Neuronal stem cell (in vitro differentiated cells): ENCODE measurements at regions not wholly inside any gene's neighbourhood (a gene's known extent, or its start where the extent isn't known, plus 50 kb on each side); places are given as distances from the start of the nearest gene placed in this dataset.
A peak's percentile ranks its signal among the peaks of the same experiment; 100 is the strongest.

Source experiments
- DNase-seq: peaks from one replicate; pipeline ENCODE4 v3.0.0-alpha.2; 2013; ENCODE audit warnings: low spot score
- H2AFZ ChIP-seq: one replicate; pipeline ENCODE4 v1.6.1; 2013; ENCODE audit warnings: mild to moderate bottlenecking, low read length, inconsistent platforms
- H2AK5ac ChIP-seq: 2 replicates; pipeline ENCODE4 v1.6.1; 2013; ENCODE audit warnings: low read depth, mild to moderate bottlenecking, inconsistent platforms, low read length, moderate library complexity, mixed read lengths
- H2BK120ac ChIP-seq: 2 replicates; pipeline ENCODE4 v1.6.1; 2013; ENCODE audit warnings: low read depth, mild to moderate bottlenecking, inconsistent platforms, low read length, moderate library complexity, mixed read lengths
- H2BK12ac ChIP-seq: one replicate; pipeline ENCODE4 v1.6.1; 2013; ENCODE audit warnings: low read length, inconsistent platforms
- H2BK15ac ChIP-seq: 2 replicates; pipeline ENCODE4 v1.6.1; 2013; ENCODE audit warnings: mild to moderate bottlenecking, low read length, inconsistent platforms, mixed read lengths
- H2BK5ac ChIP-seq: one replicate; pipeline ENCODE4 v1.6.1; 2013; ENCODE audit warnings: inconsistent platforms, mild to moderate bottlenecking, low read length, moderate library complexity
- H3K14ac ChIP-seq: one replicate; pipeline ENCODE4 v1.6.1; 2013; ENCODE audit warnings: low read length, inconsistent platforms
- H3K18ac ChIP-seq: 2 replicates; pipeline ENCODE4 v1.6.1; 2013; ENCODE audit warnings: low read length, inconsistent platforms
- H3K23ac ChIP-seq: 2 replicates; pipeline ENCODE4 v1.6.1; 2013; ENCODE audit warnings: low read depth, mild to moderate bottlenecking, mixed read lengths, low read length, inconsistent platforms; ENCODE audit not compliant: poor library complexity
- H3K27ac ChIP-seq: replicated peaks from 3 replicates; pipeline ENCODE4 v1.5.1; 2013; ENCODE audit warnings: low read length, inconsistent platforms
- H3K27me3 ChIP-seq, 3 experiments: 2 replicates each; pipeline ENCODE4 v1.6.1; 2013; ENCODE audit warnings: low read length in 3 of 3, mild to moderate bottlenecking in 2 of 3, inconsistent platforms in 1 of 3, low read depth in 1 of 3, mixed read lengths in 1 of 3, moderate library complexity in 1 of 3; ENCODE audit not compliant: control insufficient read depth in 3 of 3, insufficient read depth in 3 of 3
- H3K36me3 ChIP-seq, 2 donors: replicated peaks in 1 of 2; 2 replicates each; pipeline ENCODE4 v1.6.1; 2013; ENCODE audit warnings: low read length in 2 of 2; ENCODE audit not compliant: control insufficient read depth in 2 of 2, insufficient read depth in 2 of 2
- H3K4ac ChIP-seq: 2 replicates; pipeline ENCODE4 v1.6.1; 2013; ENCODE audit warnings: inconsistent platforms, mild to moderate bottlenecking, low read length, moderate library complexity
- H3K4me1 ChIP-seq, 2 donors: 1 replicate in 1 of 2; 2 replicates in 1 of 2; pipeline ENCODE4 v1.6.1; 2013; ENCODE audit warnings: low read length in 2 of 2, low read depth in 1 of 2; ENCODE audit not compliant: control insufficient read depth in 2 of 2, insufficient read depth in 1 of 2
- H3K4me2 ChIP-seq: one replicate; pipeline ENCODE4 v1.6.1; 2013; ENCODE audit warnings: mild to moderate bottlenecking, low read length, inconsistent platforms; ENCODE audit not compliant: insufficient read depth, poor library complexity, severe bottlenecking
- H3K4me3 ChIP-seq, 2 donors: 2 replicates each; pipeline ENCODE4 v1.5.1; 2013; ENCODE audit warnings: low read length in 2 of 2, mild to moderate bottlenecking in 2 of 2, inconsistent platforms in 1 of 2, moderate library complexity in 1 of 2
- H3K79me1 ChIP-seq: one replicate; pipeline ENCODE4 v1.6.1; 2013; ENCODE audit warnings: low read depth, mild to moderate bottlenecking, inconsistent platforms, low read length, moderate library complexity
- H3K9ac ChIP-seq: one replicate; pipeline ENCODE4 v1.6.1; 2013; ENCODE audit warnings: mild to moderate bottlenecking, low read depth, low read length, inconsistent platforms; ENCODE audit not compliant: poor library complexity
- H3K9me3 ChIP-seq, 2 donors: replicated peaks in 1 of 2; 2 replicates each; pipeline versions ENCODE3 to v1.6.1; 2013; ENCODE audit warnings: low read length in 2 of 2, mild to moderate bottlenecking in 2 of 2, inconsistent platforms in 1 of 2, low read depth in 1 of 2, mixed read lengths in 1 of 2, moderate library complexity in 1 of 2; ENCODE audit not compliant: control insufficient read depth in 2 of 2, insufficient read depth in 1 of 2
- H4K8ac ChIP-seq: one replicate; pipeline ENCODE4 v1.6.1; 2013; ENCODE audit warnings: low read depth, mild to moderate bottlenecking, inconsistent platforms, low read length, moderate library complexity
- H4K91ac ChIP-seq: one replicate; pipeline ENCODE4 v1.6.1; 2013; ENCODE audit warnings: low read length, low read depth, mild to moderate bottlenecking, inconsistent platforms; ENCODE audit not compliant: poor library complexity
- WGBS, 2 donors: extraction: QIAGEN DNeasy Blood & Tissue Kit; methylation state at CpG; one replicate each; pipeline ENCODE4 v1.1.7; 2013; ENCODE audit warnings: missing lambda C conversion rate in 2 of 2, mixed read lengths in 1 of 2; ENCODE audit not compliant: insufficient read length in 2 of 2, insufficient replicate concordance in 1 of 2; ENCODE audit errors: extremely low coverage in 2 of 2; 5-methylcytosine and 5-hydroxymethylcytosine counted together

DNA sequence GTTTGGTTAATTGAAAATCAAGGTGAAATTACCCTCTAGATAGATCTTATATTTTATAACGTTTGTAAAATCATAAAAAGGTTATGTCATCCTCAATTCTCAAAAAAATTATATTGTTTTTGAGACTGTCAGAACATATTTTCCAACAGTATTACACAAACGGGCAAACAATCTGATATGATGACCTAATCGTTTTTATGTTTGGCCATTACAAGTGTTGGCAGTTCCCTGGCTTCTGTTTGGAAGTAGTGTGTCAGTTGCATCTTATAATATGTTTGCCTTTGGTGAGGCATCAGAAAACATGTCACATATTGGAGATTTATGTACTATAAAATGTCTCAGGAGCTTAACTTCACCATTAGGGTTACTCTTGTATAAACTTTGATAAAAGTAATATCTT lies 308.1 kb upstream of the EPHA7 start:
- H4K8ac ChIP-seq = no peak overlapping the region
- no peak overlapping the region for H3K14ac ChIP-seq
- H3K4ac ChIP-seq = no peak overlapping the region
- H3K18ac ChIP-seq = no peak overlapping the region
- no peak overlapping the region for H2BK12ac ChIP-seq
- no peak overlapping the region for H4K91ac ChIP-seq
- no peak overlapping the region for H2AK5ac ChIP-seq
- no peaks in the 10 kb centered on the region for H3K36me3 ChIP-seq
- no CpG with 5 or more reads among the region's 3 CpGs for WGBS, 2 donors
- H3K23ac ChIP-seq = no peak overlapping the region
- H3K4me1 ChIP-seq = no peaks in the 10 kb centered on the region
- H2BK5ac ChIP-seq = no peak overlapping the region
- no peaks in the 10 kb centered on the region for H3K27me3 ChIP-seq
- no peaks in the 10 kb centered on the region for H3K9me3 ChIP-seq
- no peak overlapping the region for H2BK120ac ChIP-seq
- H3K4me2 ChIP-seq = no peak overlapping the region
- no peak for DNase-seq
- H3K27ac ChIP-seq = no peak overlapping the region
- no peak overlapping the region for H3K4me3 ChIP-seq
- H3K79me1 ChIP-seq = no peaks in the 10 kb centered on the region
- H3K9ac ChIP-seq = no peak overlapping the region
- H2BK15ac ChIP-seq = no peak overlapping the region
- H2AFZ ChIP-seq = no peak overlapping the region

DNA sequence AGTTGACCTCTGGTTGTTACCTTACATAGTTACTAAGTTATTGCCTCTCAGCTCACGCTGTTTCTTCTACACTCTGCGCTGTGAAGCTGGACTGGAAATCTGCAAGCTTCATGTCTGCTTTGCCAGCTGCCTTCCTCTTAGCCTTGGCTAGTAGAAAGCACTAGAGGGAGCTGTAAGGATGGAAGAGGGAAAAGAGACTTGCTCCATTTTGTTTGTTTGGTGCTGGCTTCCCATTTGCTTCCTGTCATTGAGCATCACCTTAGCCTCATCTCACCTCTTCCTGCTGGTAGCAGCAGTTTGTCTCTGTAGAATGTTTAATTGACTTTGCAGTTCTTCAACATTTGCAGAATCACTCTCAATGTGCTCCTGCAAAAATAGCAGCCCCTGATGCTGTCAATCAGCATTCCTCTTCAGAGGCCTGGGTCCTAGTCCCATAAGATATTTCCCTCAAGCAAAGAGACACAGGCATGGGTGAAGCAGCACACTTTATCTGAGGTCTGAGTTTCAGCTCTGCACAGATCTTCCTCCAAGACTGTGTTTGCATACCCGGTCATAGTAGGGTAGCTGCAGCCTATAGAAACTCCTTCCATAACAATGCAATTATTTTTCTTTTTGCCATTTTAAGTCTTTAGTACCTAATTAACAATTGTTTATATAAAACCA lies 302.2 kb upstream of the EPHA7 start:
- no peak overlapping the region for H4K91ac ChIP-seq
- peak; percentile 45 for DNase-seq
- H3K4me3 ChIP-seq = no peak overlapping the region
- no peaks in the 10 kb centered on the region for H3K4me1 ChIP-seq
- no peak overlapping the region for H3K18ac ChIP-seq
- H3K4me2 ChIP-seq = no peak overlapping the region
- H2BK15ac ChIP-seq = no peak overlapping the region
- H3K27ac ChIP-seq = no peak overlapping the region
- no peak overlapping the region for H2BK5ac ChIP-seq
- no peaks in the 10 kb centered on the region for H3K79me1 ChIP-seq
- H3K4ac ChIP-seq = no peak overlapping the region
- H3K14ac ChIP-seq = no peak overlapping the region
- no peaks in the 10 kb centered on the region for H3K27me3 ChIP-seq
- no peak overlapping the region for H2AK5ac ChIP-seq
- no peak overlapping the region for H2BK120ac ChIP-seq
- no peak overlapping the region for H2BK12ac ChIP-seq
- H4K8ac ChIP-seq = no peak overlapping the region
- H3K9me3 ChIP-seq = no peaks in the 10 kb centered on the region
- no peak overlapping the region for H3K9ac ChIP-seq
- WGBS, 2 donors = no CpG with 5 or more reads among the region's 3 CpGs
- no peak overlapping the region for H3K23ac ChIP-seq
- H2AFZ ChIP-seq = no peak overlapping the region
- no peaks in the 10 kb centered on the region for H3K36me3 ChIP-seq

DNA sequence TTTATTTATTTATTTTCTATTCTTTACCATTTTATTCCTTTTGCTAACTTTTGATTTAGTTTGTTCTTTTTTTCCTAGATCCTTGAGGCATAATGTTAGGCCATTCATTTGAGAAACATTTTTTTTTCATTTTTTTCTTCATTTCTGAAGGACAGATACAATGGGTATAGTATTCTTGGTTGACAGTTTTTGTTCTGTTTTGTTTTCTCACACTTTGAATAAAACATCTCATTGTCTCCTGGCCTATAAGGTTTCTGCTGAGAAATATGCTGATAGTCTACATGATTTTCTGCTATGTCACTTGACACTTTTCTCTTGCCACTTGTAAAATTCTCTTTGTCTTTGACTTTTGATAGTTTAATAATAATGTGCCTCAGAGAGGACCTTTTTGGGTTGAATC lies 294.6 kb upstream of the EPHA7 start:
- Histone ChIP-seq H2BK5ac (no peak overlapping the region), H3K9ac (no peak overlapping the region), H2BK15ac (no peak overlapping the region), H4K91ac (no peak overlapping the region), H3K4me2 (no peak overlapping the region), H3K23ac (no peak overlapping the region), H3K4ac (no peak overlapping the region), H3K4me3 (no peak overlapping the region), H2AK5ac (no peak overlapping the region), H2AFZ (no peak overlapping the region), H2BK12ac (no peak overlapping the region), H3K4me1 (no peaks in the 10 kb centered on the region), H3K18ac (no peak overlapping the region), H3K36me3 (no peaks in the 10 kb centered on the region), H2BK120ac (no peak overlapping the region), H3K27ac (no peak overlapping the region), H3K79me1 (no peaks in the 10 kb centered on the region), H3K9me3 (peaks cover 3 to 9% of the 10 kb centered on the region in 2 donors), H4K8ac (no peak overlapping the region), H3K27me3 (no peaks in the 10 kb centered on the region), H3K14ac (no peak overlapping the region)
- DNase-seq = no peak

DNA sequence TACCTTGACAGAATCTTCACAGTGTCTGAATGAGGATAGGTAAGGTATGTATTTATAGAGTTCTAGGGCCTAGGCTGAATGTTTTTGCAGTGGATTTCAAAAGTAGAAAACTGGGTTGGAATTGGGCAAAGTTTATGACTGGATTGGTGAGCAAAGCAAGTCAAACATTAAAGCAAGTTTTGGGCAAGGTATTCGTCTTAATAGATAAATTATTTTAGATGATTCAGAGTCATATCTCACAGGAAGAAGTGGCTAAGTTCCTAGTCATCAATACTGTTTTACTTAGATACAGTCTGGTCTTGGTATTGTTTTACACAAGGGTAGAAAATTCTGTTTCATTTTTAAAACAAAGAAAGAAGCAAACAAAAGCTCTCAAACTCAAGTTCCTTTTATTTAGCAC lies 284.1 kb upstream of the EPHA7 start:
- Histone ChIP-seq H3K4me2 (no peak overlapping the region), H2BK12ac (no peak overlapping the region), H3K9ac (no peak overlapping the region), H3K4me1 (no peaks in the 10 kb centered on the region), H2AFZ (no peak overlapping the region), H2AK5ac (no peak overlapping the region), H3K4ac (no peak overlapping the region), H3K4me3 (no peak overlapping the region), H3K14ac (no peak overlapping the region), H4K91ac (no peak overlapping the region), H2BK5ac (no peak overlapping the region), H2BK15ac (no peak overlapping the region), H2BK120ac (no peak overlapping the region), H3K23ac (no peak overlapping the region), H4K8ac (no peak overlapping the region), H3K9me3 (peaks cover 5% of the 10 kb centered on the region in 2 donors), H3K27me3 (no peaks in the 10 kb centered on the region), H3K27ac (no peak overlapping the region), H3K18ac (no peak overlapping the region), H3K79me1 (no peaks in the 10 kb centered on the region), H3K36me3 (no peaks in the 10 kb centered on the region)
- DNase-seq = no peak
- no CpG with 5 or more reads among the region's 1 CpG for WGBS, 2 donors
